IPS-15b (cell line): ENCODE measurements at regions not wholly inside any gene's neighbourhood (a gene's known extent, or its start where the extent isn't known, plus 50 kb on each side); places are given as distances from the start of the nearest gene placed in this dataset.
"Not testable (repeated sequence)": the region's sequence is repeated elsewhere in the genome, so short reads cannot be mapped to it uniquely, and the experiment has no call there.

Experiments
- H3K27me3 ChIP-seq: one replicate; pipeline ENCODE4 v1.6.1; 2013; ENCODE audit warnings: low read length; ENCODE audit not compliant: control insufficient read depth, insufficient read depth
- H3K36me3 ChIP-seq: one replicate; pipeline ENCODE4 v1.6.1; 2013; ENCODE audit warnings: low read length; ENCODE audit not compliant: control insufficient read depth, insufficient read depth
- H3K4me1 ChIP-seq: one replicate; pipeline ENCODE4 v1.6.1; 2013; ENCODE audit warnings: mild to moderate bottlenecking, low read length; ENCODE audit not compliant: control insufficient read depth, insufficient read depth
- H3K4me3 ChIP-seq: one replicate; pipeline ENCODE4 v1.5.1; 2013; ENCODE audit warnings: low read depth, low read length
- H3K9ac ChIP-seq: one replicate; pipeline ENCODE4 v1.6.1; 2013; ENCODE audit warnings: low read depth, mild to moderate bottlenecking, low read length
- H3K9me3 ChIP-seq: one replicate; pipeline ENCODE4 v1.6.1; 2013; ENCODE audit warnings: mild to moderate bottlenecking, low read length; ENCODE audit not compliant: control insufficient read depth, insufficient read depth

GRCh38 chr11:67779189-67779875 lies 104.9 kb upstream of the ALDH3B2 start:
- H3K27me3 ChIP-seq, H3K9ac ChIP-seq, H3K4me1 ChIP-seq, H3K9me3 ChIP-seq, H3K4me3 ChIP-seq, H3K36me3 ChIP-seq: not testable (repeated sequence)

GRCh38 chr11:67776852-67777520 lies 102.6 kb upstream of the ALDH3B2 start:
- Histone ChIP-seq H3K9ac (no peak overlapping the region), H3K4me1 (no peaks in the 10 kb centered on the region), H3K36me3 (no peaks in the 10 kb centered on the region), H3K9me3 (no peaks in the 10 kb centered on the region), H3K27me3 (no peaks in the 10 kb centered on the region), H3K4me3 (no peak overlapping the region)

- H3K4me3 ChIP-seq, H3K9me3 ChIP-seq, H3K9ac ChIP-seq, H3K36me3 ChIP-seq, H3K27me3 ChIP-seq, H3K4me1 ChIP-seq: not testable (repeated sequence)
Measured at GRCh38 chr11:67774175-67774574, 99.8 kb upstream of the ALDH3B2 start.

GRCh38 chr11:67768001-67768730 lies 93.7 kb upstream of the ALDH3B2 start:
- not testable (repeated sequence) for H3K4me3 ChIP-seq, H3K4me1 ChIP-seq, H3K9me3 ChIP-seq, H3K9ac ChIP-seq, H3K36me3 ChIP-seq, H3K27me3 ChIP-seq

- not testable (repeated sequence) for H3K27me3 ChIP-seq, H3K36me3 ChIP-seq, H3K4me3 ChIP-seq, H3K9ac ChIP-seq, H3K9me3 ChIP-seq
- peaks cover 11% of the 10 kb centered on the region for H3K4me1 ChIP-seq
Measured at GRCh38 chr11:67761211-67761610, 86.8 kb upstream of the ALDH3B2 start.

GRCh38 chr11:67759321-67759720 lies 84.9 kb upstream of the ALDH3B2 start:
- H3K4me3 ChIP-seq, H3K9ac ChIP-seq: not testable (repeated sequence)

GRCh38 chr11:67758467-67758866 lies 84.0 kb upstream of the ALDH3B2 start:
- H3K4me3 ChIP-seq = not testable (repeated sequence)

More at GRCh38 chr11:67759321-67759720, 84.9 kb upstream of the ALDH3B2 start:
- H3K4me1 ChIP-seq = peaks cover 11% of the 10 kb centered on the region
- H3K36me3 ChIP-seq, H3K9me3 ChIP-seq, H3K27me3 ChIP-seq: not testable (repeated sequence)

GRCh38 chr11:67758009-67758408 lies 83.6 kb upstream of the ALDH3B2 start:
- not testable (repeated sequence) for H3K9me3 ChIP-seq, H3K36me3 ChIP-seq, H3K4me3 ChIP-seq, H3K9ac ChIP-seq, H3K27me3 ChIP-seq
- H3K4me1 ChIP-seq = peaks cover 11% of the 10 kb centered on the region

More at GRCh38 chr11:67758467-67758866, 84.0 kb upstream of the ALDH3B2 start:
- not testable (repeated sequence) for H3K36me3 ChIP-seq, H3K9me3 ChIP-seq, H3K27me3 ChIP-seq, H3K9ac ChIP-seq
- peaks cover 11% of the 10 kb centered on the region for H3K4me1 ChIP-seq

GRCh38 chr11:67753820-67754219 lies 79.4 kb upstream of the ALDH3B2 start:
- not testable (repeated sequence) for H3K9me3 ChIP-seq, H3K4me3 ChIP-seq, H3K9ac ChIP-seq, H3K36me3 ChIP-seq, H3K27me3 ChIP-seq
- H3K4me1 ChIP-seq = peaks cover 11% of the 10 kb centered on the region

- Histone ChIP-seq H3K36me3 (no peaks in the 10 kb centered on the region), H3K9me3 (no peaks in the 10 kb centered on the region), H3K4me1 (no peaks in the 10 kb centered on the region), H3K27me3 (no peaks in the 10 kb centered on the region), H3K4me3 (no peak overlapping the region), H3K9ac (no peak overlapping the region)
Measured at GRCh38 chr11:67745181-67745726, 70.8 kb upstream of the ALDH3B2 start.

- H3K9ac ChIP-seq, H3K36me3 ChIP-seq, H3K4me1 ChIP-seq, H3K9me3 ChIP-seq, H3K27me3 ChIP-seq, H3K4me3 ChIP-seq: not testable (repeated sequence)
Measured at GRCh38 chr11:67744231-67744630, 69.8 kb upstream of the ALDH3B2 start.

GRCh38 chr11:67738231-67738630 lies 63.8 kb upstream of the ALDH3B2 start:
- not testable (repeated sequence) for H3K36me3 ChIP-seq, H3K27me3 ChIP-seq, H3K9ac ChIP-seq, H3K4me1 ChIP-seq, H3K4me3 ChIP-seq, H3K9me3 ChIP-seq
